GM10248 (cell line): ENCODE measurements at regions not wholly inside any gene's neighbourhood (a gene's known extent, or its start where the extent isn't known, plus 50 kb on each side); places are given as distances from the start of the nearest gene placed in this dataset.

Source experiments
- CTCF ChIA-PET: fragments of 300-600 bp; sonication (Branson Sonifier 250); formaldehyde crosslinking; extraction: SDS; loops from one replicate; lab custom pipeline; 2021; ENCODE audit warnings: antibody characterized with exemption; lab: Yijun Ruan, JAX
- POLR2A ChIA-PET: fragments of 350-650 bp; sonication (Branson Sonifier 250); formaldehyde crosslinking; extraction: SDS; loops from one replicate; lab custom pipeline; 2020; ENCODE audit warnings: antibody characterized with exemption; lab: Yijun Ruan, JAX
- DNase-seq: peaks from one replicate; pipeline ENCODE4 v3.0.0; 2012; ENCODE audit errors: extremely low spot score
- TF ChIP-seq, protein P1 (sequence below): IDR thresholded peaks from 2 replicates; pipeline ENCODE4 v1.5.1; 2012; ENCODE audit warnings: mild to moderate bottlenecking, low read depth; ENCODE audit errors: extremely low read depth, missing control alignments, control extremely low read depth

DNA sequence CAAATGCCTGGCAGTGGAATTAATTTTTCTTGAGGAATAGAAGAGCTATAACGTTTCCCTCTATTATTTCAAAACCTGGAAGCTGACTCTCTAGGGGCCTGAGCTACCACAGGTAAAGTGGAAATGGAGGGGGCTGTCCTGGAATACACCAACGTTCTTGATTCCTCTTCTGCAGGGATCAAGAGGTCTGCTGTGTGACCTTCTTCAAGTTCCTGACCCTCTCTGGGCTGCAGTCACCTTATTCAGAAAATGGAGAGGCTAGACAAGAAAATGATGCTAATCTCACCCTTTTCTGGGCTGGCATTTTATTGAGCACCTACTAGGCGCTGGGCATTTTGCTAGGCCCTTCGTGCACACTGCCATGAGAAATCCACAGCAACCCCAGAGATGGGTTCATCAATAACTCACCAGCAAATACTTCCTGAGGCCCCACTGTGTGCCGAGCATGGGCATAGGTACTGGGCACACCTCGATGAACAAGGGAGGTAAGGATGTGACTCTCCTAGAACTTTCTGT lies 55.2 kb upstream of the DLK1 start:
- TF ChIP-seq, protein P1, sequence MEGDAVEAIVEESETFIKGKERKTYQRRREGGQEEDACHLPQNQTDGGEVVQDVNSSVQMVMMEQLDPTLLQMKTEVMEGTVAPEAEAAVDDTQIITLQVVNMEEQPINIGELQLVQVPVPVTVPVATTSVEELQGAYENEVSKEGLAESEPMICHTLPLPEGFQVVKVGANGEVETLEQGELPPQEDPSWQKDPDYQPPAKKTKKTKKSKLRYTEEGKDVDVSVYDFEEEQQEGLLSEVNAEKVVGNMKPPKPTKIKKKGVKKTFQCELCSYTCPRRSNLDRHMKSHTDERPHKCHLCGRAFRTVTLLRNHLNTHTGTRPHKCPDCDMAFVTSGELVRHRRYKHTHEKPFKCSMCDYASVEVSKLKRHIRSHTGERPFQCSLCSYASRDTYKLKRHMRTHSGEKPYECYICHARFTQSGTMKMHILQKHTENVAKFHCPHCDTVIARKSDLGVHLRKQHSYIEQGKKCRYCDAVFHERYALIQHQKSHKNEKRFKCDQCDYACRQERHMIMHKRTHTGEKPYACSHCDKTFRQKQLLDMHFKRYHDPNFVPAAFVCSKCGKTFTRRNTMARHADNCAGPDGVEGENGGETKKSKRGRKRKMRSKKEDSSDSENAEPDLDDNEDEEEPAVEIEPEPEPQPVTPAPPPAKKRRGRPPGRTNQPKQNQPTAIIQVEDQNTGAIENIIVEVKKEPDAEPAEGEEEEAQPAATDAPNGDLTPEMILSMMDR = no peak
- ChIA-PET POLR2A (no interaction called here), CTCF (interaction anchor here (4.8 kb wide), 1 partner anchor 8 kb away, joined by 27 read pairs; no protein-coding TSS in a partner anchor)
- DNase-seq = no peak

DNA sequence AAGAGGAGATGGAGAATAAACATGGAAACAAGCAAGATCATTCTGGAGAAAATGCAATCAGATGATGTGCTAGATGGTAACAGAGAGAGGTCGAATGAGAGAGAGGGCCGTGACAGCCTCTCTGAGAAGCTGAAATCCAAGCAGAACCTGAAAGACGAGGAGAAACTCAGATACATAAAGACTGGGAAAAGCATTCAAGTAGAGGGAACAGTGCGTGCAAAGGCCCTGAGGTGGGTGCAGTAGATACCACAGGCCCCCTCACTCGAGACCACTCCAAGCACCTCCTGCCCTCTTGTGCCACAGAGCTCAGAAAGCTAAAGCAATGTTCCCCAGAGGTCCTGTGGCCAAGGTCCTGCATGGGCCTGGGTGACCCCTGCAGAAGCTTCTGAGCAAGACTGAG lies 54.8 kb upstream of the DLK1 start:
- ChIA-PET CTCF (interaction anchor here (1.1 to 4.8 kb wide), 2 partner anchors 8 to 18 kb away, joined by 3 to 27 read pairs; no protein-coding TSS in a partner anchor), POLR2A (no interaction called here)
- TF ChIP-seq, protein P1 = no peak
- DNase-seq = no peak

DNA sequence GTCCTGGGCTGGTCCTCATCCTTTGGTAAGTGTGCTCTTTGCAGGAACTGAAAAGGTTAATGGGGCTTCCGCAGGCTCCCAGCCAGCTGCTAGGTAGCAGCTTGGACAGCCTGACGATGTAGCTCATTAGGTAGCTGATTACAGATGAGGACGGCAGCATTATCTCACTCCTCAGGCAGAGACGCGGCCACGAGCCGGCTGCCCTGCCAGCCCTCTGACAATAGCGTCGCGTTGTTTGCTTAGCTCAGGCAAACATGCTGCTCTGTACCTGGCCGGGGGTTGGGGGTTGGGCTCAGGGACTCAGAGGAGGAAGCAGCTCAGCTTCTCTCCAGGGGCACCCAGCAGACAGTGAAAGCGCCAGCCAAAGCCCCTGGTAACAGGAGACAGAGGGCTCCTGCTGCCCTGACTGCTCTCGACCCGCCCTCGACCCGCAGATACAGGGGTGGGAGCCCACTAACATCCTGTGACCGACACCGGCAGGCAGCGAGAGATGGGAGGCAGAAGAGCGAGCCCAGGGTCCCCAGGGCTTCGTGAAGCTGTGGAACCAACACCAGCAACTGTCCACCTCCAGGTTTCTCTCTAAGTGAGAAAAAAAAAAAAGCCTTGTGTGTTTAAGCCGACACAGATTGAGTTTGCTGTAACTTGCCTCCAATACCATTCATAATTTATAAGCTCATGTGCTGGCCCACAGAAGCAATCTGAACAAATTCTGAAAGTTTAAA lies 53.4 kb upstream of the DLK1 start:
- TF ChIP-seq, protein P1 = no peak
- CTCF ChIA-PET = interaction anchor here (0.8 to 4.8 kb wide), 4 partner anchors 10 to 19 kb away, joined by 3 to 27 read pairs (median 4); no protein-coding TSS in a partner anchor
- DNase-seq = no peak
- POLR2A ChIA-PET = no interaction called here

DNA sequence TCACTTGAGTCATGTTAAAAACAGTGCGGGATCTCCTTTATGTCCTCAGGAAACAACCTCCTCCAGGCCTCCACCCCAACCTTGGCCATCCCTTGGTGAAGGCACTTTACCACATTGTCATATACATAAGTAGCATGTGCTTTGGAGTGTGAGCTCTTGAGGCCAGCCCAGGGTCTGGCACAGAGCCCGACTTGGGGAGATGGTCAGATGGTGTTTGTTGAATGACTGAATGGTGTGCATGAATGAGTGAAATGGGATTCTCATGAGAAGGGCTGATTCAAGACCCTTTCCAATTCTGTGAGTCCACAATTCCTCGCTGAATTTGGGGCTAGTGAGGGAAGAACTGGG lies 52.9 kb upstream of the DLK1 start:
- DNase-seq = no peak
- TF ChIP-seq, protein P1 = no peak
- ChIA-PET POLR2A (no interaction called here), CTCF (interaction anchor here (0.8 to 4.8 kb wide), 3 partner anchors 10 to 20 kb away, joined by 3 to 27 read pairs (median 5); no protein-coding TSS in a partner anchor)

DNA sequence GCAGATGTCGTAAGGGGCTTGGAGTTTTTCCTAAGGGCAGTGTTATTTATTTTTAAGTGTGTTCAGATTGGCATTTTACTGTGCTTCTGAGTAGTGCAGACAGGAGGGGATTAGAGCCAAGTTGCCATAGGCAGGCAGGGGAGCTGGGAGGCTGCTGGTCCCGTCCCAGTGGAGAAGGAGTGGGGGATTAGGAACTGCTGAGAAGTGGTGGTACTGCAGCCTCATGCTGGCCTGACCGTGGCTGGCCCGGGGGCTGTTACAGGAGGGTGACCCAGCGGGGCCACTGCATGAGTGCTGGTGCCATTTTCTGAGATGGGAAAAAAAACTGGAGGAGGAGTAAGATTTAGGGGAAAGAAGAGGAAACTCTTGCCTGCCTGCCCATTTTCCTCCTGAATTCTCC lies 52.3 kb upstream of the DLK1 start:
- no peak for DNase-seq
- CTCF ChIA-PET = interaction anchor here (1.4 to 4.8 kb wide), 2 partner anchors 11 to 21 kb away, joined by 5 to 27 read pairs; no protein-coding TSS in a partner anchor
- TF ChIP-seq, protein P1 = no peak

DNA sequence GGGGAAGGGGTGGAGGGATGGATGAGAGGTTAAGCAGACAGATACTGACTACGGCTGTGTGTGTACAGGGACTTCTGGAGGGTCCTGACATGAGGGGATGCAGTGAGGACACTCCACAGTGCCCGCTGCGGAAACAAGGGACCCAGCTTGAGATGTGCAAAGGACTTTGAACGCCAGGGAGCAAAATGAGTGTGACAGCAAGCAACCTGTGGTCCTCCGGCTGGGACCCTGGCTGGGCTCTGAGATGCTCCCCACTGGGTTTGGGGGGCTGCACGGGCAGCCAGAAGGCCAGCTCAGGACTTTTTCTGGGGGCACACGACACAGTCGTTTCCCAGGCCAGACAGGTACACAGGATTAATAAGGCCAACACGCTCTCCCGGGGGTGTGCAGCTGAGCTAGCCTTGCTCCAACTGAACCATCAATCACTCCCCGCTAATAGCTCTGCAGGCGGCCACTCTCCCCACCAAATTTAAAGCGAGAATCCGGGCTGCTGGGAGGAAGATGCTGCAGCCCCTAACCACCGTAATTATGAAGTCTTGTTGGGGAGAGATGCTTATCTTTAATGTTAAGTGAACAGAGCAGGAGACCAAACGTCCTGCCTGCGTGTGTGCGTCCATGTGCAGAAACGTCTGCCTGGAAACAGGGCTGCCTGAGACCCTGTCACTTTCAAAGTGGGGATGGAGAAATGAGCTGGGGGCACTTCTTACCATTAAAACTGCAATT lies 51.6 kb upstream of the DLK1 start:
- CTCF ChIA-PET = interaction anchor here (1.4 to 4.8 kb wide), 2 partner anchors 12 to 21 kb away, joined by 5 to 27 read pairs; no protein-coding TSS in a partner anchor
- POLR2A ChIA-PET = no interaction called here
- TF ChIP-seq, protein P1 = no peak
- DNase-seq = no peak

More for the DNA sequence above, 52.3 kb upstream of the DLK1 start:
- POLR2A ChIA-PET = no interaction called here
